Amniotic epithelial cell (primary cell): ENCODE measurements at regions not wholly inside any gene's neighbourhood (a gene's known extent, or its start where the extent isn't known, plus 50 kb on each side); places are given as distances from the start of the nearest gene placed in this dataset.
"Not testable (repeated sequence)": the region's sequence is repeated elsewhere in the genome, so short reads cannot be mapped to it uniquely, and the experiment has no call there.

Experiments
- DNase-seq: peaks from one replicate; pipeline ENCODE4 v3.0.0-alpha.2; 2010; ENCODE audit warnings: low read depth

DNA sequence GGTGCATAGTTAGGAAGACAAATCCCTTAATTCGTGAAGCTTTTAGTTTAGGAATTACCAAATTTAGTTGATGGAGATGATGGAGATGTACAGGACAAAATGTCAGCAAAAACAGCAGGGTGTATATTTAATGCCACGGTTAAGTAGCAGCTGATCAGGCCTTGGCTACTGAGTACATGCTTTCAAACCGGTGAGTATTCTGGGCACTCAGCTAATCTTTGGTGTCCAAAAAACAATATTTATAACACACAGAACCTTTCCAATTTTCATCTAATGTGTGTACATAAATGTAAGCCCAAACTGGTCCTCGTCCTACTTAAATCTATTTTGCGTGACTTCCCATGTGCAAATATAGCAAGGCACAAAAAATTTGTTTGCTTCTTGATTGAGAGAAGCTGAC is 703.4 kb upstream of the LINC00305 start:
- no peak for DNase-seq

DNA sequence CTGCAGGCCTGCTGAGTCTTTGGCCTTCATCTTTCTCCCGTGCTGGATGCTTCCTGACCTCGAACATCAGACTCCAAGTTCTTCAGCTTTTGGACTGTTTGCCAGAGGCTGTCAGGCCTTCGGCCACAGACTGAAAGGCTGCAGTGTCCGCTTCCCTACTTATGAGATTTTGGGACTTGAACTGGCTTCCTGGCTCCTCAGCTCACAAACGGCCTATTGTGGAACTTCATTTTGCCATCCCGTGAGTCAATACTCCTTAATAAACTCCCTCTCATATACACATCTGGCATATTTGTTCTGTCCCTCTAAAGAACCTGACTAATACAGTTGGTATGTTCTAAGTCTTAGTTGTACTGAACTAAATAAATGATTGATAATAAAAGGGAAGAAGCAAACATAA is 702.8 kb upstream of the LINC00305 start:
- DNase-seq = no peak

DNA sequence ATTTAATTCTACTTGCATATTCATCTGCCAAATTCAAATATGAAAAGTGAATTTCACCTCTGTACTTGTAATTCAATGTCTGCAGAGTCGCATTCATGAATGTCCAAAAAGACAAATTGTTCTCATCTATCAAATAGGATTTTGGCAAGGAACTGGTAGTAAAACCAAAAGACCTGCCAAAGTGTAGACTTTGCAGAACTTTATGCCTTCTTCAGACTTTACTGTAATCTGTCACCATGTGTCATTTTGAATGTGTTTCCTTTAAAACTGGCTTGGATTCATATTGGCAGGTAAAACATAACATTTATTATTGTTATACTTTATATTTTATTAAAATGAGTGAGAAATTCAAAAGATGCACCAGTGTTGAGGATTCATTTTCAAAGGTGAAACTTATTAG is 701.9 kb upstream of the LINC00305 start:
- DNase-seq = no peak

DNA sequence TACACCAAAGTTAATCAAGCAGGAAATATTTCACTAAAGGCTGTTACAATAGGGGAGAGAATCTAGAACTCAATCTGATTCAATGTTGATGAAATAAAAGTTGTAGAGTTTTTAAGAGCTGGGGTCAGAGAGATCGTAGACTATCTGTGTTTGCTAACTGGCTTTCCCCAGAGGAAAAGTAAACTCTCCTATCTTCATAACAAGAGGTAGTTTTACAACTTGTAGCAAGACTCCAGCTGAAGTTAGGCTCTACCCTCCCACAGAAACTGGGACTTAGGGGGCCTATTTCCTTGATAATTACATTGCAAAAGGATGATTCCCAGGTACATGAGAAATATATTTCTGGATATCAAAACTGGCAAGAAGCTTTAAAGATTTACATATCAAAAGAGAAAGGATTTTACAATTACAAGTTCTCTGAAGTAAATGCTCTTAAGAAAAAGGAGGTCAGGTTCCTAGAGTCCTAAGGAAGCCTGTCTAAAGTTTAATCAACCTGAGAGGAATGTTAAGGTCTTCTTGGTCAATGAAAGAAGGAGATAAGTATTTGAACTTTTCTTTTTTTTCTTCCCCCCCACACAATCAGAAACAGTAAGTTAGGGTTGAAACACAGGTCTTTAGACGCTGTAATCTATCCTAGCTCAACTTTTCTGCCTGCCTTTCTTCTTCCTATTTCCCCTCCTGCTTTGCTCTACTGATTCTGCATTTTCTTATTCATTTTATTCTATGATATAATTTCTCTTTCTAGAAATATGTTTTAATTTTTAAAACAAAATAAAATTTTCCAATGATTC is 692.2 kb upstream of the LINC00305 start:
- DNase-seq = no peak

DNA sequence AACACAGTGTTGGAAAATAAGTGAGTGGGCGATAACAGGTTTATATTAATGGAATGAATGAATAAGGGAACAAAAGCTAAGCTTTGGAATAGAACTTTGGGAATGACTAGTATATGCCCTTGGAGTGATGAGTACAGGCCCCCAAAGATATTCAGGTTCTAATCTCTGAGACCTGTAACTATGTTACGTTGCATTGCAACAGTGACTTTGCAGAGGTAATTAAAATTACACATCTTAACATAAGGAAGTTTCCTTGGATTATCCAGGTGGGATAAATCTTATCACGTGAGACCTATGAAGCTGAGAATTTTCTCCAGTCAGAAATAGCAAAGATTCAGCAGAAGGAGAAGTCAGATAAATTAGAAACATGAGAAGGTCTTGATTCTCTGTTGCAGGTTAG is 661.5 kb upstream of the LINC00305 start:
- DNase-seq = no peak

DNA sequence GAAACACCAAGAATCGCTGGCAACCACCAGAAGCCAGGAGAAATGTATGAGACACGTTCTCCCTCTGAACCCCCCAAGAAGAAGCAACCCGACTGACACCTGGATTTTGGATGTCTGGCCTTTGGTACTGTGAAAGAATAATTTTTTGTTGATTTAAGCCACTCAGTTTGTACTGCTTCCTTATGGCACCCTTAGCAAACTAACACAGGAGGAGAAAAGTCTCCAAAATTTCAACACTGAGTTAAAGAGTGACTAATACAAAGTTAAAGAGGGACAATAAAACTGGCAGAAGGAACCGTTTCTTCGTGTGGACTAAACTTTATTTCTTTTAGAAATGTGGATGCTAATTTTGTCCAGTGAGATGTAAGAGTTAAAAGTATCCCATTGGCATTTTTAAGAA is 660.9 kb upstream of the LINC00305 start:
- DNase-seq = no peak

DNA sequence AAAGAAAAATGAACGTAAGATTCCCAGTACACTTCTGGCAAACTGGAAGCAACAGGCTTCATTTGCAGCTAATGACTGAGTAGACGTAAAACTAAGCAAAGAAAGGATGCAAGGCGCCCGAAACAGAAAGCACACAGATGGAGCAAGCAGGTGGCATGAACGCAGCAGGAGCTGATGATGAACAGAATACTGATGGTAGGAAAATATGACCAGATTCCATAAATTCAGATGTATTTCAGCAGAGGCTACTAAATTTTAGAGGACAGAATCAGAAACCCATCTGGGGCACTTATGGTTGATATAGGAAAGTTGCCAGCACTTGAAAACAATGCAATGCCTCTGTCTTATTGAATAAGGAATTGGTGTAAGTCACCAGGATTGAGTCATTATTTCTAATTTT is 658.7 kb upstream of the LINC00305 start:
- no peak for DNase-seq

DNA sequence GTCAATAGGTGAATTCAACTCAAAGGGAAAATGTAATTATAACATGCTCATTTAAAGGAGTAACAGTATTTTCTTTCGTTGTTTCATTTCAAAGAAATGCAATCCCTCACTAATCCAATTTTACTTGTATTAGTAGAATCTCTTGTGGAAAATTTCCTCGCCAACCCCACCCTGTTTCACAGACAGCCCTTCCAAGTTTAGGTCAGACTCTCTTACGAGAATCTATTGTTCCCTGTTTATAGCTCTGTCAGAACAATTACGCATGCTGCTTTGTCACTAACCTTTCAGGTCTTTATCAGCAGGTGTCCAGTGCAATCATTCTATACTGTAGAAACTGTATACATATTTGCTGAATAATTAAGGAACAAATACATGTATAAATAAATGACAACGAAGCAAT is 657.8 kb upstream of the LINC00305 start:
- no peak for DNase-seq

DNA sequence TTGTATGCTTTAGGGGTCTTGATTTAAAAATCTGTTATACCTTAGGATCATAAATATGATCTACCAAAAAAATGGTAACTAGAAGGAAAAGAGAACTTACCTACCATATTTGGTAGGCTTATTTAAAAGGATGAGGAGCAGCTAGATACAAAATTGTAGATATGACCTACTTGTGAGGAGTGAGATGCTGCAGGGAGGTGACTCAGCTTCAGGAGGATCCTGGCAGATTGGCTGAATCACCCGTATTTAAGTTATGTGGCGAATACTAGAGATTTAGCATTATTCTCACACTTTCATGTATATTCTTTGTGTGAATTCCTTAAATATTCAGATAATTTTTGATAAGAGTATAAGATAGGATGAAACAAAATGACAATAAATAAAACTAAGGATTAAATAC is 657.3 kb upstream of the LINC00305 start:
- no peak for DNase-seq

DNA sequence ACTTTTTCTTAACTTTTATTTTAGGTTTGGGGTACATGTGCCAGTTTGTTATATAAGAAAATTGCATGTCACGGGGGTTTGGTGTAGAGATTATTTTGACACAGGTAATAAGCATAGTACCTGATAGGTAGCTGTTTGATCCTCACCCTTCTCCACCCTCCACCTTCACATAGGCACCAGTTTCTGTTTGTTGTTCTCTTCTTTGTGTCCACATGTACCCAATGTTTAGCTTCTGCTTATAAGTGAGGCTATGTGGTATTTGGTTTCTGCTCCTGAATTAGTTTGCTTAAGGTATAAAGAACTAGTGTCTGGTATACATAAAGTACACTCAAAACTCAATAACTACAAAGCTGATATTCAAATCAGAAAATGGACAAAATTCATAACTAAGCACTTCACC is 654.6 kb upstream of the LINC00305 start:
- DNase-seq = no peak

DNA sequence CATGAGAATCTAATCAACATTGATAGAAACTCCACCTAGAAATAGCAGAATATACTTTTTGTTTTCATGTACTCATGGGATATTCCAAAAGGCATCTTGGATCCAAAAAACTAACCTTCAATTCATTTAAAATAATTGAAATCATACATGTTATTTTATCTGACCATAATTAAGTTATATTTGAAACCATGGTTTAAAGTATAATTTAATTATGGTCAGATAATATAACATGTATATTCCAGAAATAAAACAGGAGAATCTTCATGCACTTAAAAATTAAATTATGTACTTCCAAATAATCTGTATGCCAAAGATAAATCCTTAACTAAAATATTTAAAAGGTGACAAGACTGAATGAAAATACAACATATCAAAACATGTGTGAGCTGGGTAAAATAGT is 651.3 kb upstream of the LINC00305 start:
- no peak for DNase-seq

DNA sequence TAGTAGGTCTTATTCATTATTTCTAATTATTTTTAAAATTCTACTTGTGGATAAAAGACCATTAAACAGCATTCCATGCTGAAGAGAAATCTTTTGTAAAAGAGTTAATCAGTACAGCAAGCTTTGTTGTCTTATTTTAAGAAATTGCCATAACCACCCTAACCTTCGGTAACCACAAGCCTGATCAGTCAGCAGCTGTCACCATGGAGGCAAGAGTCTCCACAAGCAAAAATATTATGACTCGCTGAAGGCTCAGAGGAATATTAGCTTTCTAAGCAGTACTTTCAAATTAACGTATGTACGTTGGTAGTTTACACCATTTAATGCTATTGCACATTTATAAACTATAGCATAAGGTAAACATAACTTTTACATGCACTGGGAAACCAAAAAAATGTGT is 650.5 kb upstream of the LINC00305 start:
- no peak for DNase-seq

DNA sequence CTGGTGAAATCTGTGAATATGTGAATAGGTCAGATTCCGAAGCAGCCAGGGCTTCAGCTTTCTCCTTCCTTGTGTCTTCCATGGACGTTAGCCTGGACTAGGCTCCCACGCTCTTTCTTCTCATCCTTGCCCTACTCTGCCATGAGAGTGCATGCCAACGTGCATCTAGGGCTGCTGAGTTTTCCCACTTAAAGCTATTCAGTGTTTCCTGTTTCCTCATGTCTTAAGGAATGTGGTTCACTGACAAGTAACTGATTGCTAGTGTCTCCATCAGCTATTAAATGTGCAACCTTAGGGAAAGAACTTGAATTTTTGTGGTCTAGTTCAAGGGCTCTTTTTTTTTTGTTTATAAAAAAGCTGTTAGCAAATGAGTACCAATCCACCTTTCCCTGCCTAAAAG is 642.3 kb upstream of the LINC00305 start:
- no peak for DNase-seq

DNA sequence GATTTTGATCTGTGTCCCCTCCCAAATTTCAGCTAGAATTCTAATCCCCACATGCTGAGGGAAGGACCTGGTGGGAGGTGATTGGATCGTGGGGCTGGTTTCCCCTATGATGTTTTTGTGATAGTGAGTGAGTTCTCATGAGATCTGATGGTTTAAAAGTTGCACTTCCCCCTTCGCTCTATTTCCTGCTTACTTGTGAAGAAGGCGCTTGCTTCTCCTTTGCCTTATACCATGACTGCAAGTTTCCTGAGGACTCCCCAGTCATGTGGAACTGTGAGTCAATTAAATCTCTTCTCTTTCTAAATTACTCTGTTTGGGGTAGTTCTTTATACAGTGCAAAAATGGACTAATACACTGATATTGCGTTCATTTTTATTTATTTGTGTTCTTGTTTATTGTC is 636.8 kb upstream of the LINC00305 start:
- DNase-seq = no peak

DNA sequence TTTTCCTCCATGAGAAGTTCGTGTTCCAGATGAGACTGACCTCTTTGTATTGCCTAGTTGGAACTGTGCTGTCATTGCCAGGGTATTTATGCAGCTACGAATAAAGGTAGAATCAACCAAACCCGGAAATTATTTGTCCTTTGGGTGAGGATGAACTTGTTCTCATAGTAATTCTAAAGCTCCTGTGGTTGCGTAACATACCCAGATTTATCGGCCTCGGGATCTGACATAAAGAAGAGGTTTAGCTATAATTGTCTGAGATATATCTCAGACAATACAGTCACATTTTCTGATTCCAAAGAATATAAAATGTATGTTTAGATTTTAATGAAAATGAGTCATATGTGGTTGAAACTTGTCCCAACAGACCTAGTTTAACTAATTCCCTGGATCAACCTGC is 628.7 kb upstream of the LINC00305 start:
- no peak for DNase-seq

DNA sequence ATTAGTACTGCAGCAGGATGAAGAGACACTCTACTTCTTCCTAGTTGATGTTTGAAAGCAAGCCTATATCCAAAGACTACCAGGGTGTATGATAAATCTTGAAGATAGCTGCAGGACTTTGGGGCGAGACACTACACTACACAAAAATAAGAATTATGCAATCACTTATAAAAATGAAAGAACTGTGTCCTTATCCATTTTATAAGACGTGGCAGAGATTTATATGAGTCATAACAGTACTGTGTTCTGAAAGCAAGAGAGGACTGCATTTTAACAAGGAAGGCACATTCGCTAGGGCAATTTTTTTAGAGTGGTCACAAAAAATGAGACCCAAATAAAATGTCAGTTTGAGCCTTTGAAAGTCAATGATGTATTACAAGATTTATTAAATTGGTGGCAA is 617.0 kb upstream of the LINC00305 start:
- no peak for DNase-seq

DNA sequence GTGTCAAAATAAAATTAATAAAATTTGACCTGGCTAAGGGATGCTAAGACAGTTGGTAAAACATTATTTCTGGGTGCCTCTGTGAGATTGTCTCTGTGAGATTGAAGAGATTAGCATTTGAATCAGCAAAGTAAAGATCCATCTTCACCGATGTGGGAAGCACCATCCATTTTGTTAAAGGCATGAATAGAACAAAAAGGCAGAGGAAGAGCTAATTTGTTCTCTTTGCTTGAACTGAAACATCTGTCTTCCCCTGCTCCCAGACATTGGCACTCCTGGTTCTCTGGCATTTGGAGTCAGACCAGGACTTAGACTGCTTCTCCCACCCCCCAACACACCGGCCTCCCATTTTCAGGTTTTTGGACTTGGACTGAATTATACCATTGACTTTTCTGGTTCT is 603.8 kb upstream of the LINC00305 start:
- DNase-seq = no peak

DNA sequence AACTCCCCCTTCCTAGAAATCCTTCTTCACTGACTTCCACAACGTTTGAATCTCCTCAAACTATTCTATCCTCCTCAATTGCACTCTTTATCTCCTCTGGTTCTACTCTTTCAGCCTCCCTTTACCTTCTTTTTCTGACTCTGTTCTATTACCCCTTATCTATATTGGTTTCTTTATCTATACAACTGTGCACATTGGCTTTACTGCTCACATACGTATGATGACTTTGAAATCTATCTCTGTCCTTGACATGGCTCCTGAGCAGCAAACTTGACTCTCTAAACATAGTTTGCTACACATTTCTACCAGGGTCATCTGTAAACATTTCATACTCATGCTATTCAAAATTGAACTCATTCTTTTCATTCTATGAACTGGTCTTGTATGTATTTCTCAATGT is 601.0 kb upstream of the LINC00305 start:
- DNase-seq = no peak

DNA sequence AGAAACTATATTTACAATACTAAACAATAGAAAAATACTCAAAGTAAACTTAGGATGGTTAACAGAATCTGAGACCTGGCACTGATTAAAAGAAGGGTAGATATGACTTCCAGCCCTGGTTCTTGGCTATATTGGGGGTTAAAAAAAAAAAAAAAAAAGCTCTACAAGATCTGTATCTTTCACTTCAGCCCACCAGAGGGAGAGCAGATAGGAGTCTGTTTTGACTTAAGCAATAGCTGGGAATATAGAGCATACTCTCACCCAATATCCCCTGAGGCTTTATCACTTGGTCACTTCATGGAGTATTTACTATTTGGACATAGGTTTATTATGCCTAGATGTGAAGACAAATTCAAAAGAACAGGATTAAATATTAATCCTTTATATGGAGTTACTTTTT is 598.9 kb upstream of the LINC00305 start:
- DNase-seq = no peak

DNA sequence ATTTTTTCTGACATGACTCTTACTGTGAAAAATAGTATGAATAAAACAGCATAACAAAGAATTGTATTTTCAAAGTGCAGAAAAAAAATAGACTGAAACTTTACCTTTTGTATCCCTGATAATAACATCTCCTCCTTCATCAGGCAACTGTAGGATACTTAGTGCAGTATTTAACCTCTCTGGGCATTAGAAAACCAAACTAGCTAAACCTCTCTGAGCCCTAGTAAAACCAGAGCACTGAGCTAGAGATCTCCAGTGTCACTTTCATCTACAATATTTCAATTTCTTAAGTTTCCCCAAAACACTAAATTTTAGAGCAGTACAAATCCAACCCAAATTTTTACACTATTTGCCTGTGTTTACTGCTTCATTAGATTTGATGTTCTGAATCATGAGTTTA is 594.0 kb upstream of the LINC00305 start:
- no peak for DNase-seq

DNA sequence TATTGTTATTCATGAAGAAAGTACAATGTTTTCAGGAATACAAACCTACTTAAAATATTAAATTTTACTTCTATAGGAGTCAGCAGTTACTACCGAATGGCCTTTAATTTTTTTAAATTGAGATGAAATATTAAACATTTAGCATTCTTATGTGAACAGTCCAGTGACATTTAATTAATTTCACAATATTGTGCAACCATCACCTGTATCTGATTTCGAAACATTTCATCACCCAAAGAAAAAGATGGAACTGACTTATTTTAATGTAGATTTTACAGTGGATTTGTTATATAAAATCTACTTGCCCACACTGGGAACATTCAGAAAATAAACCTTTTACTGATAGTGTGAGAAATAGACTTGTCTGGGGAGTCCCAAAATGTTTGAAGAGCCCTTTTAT is 585.2 kb upstream of the LINC00305 start:
- no peak for DNase-seq

DNA sequence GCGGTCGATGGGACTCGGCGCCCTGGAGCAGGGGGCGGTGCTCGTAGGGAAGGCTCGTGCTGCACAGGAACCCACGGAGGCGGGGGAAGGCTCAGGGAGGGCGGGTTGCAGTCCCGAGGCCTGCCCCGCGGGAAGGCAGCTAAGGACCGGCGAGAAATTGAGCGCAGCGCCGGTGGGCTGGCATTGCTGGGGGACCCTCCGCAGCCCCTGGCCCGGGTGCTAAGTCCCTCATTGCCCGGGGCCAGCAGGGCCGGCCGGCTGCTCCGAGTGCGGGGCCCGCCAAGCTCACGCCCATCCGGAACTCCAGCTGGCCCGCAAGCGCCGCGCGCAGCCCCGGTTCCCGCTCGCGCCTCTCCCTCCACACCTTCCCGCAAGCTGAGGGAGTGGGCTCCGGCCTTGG is 576.8 kb upstream of the LINC00305 start:
- DNase-seq = not testable (repeated sequence)

DNA sequence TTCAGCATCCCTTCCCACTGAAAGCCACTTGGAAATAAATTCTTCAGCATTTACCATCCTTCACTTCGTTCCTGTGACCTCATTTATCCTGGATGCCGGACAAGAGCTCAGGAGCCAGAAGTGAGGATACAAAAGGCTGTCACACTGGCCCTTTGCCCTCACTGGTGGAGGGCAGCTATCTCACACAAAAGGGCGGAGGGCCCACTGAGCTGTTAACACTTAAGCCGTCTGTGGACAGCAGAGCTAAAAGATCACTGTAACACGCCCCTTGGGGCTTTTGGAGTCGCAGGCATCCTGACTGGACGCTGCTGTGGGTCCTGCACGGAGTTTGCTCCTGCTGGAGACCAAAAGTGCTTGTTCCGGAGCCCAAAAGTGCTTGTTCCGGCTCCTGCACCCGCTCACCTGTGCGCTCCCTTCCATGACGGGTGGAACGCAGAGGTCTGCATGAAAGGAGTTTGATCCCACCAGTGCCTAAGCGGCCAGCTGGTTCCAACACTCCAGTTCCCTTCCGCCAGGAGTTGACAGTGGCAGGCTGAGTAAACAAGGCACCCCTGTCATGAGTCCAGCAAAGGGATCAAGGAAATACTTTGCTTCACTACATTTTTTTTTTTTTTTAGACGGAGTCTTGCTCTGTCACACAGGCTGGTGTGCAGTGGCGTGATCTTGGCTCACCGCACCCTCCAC is 572.0 kb upstream of the LINC00305 start:
- DNase-seq = no peak

DNA sequence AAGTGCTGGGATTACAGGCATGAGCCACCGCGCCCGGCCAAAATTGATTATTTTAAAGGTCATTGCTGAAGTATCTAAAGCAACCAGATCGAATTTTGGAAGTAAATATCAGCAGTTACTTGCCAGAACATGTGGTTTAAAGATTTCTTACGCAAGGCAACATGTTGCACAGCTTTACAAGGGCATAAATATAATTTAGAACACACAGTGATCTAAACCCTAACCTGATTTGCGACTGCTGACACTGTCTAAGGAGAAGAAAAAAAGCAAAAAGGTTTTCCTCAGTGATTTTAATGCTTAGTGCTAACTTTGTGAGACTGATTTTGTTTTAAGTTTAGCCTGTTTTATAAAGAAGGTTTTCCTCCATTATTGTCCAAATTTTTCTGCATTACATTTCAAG is 569.9 kb upstream of the LINC00305 start:
- DNase-seq = no peak
